Ishikawa (cell line): ENCODE measurements at regions not wholly inside any gene's neighbourhood (a gene's known extent, or its start where the extent isn't known, plus 50 kb on each side); places are given as distances from the start of the nearest gene placed in this dataset.

Experiments used
- CEBPB ChIP-seq: IDR thresholded peaks from 2 replicates; pipeline ENCODE4 v1.6.1; 2012
- CREB1 ChIP-seq: IDR thresholded peaks from 2 replicates; pipeline ENCODE4 v1.6.1; 2012; ENCODE audit warnings: low read depth
- EP300 ChIP-seq: IDR thresholded peaks from 2 replicates; pipeline ENCODE4 v1.6.1; 2012; ENCODE audit warnings: borderline replicate concordance
- FOXM1 ChIP-seq: IDR thresholded peaks from 2 replicates; pipeline ENCODE4 v1.6.1; 2012; ENCODE audit warnings: low read depth, borderline replicate concordance
- MAX ChIP-seq: IDR thresholded peaks from 2 replicates; pipeline ENCODE4 v1.6.1; 2012
- NFIC ChIP-seq: IDR thresholded peaks from 2 replicates; pipeline ENCODE4 v1.6.1; 2012
- RAD21 ChIP-seq: IDR thresholded peaks from 2 replicates; pipeline ENCODE4 v1.6.1; 2012; ENCODE audit warnings: low read depth
- TAF1 ChIP-seq: IDR thresholded peaks from 2 replicates; pipeline ENCODE4 v1.6.1; 2012; ENCODE audit warnings: low read depth, mild to moderate bottlenecking
- TEAD4 ChIP-seq: IDR thresholded peaks from 2 replicates; pipeline ENCODE4 v1.6.1; 2012
- YY1 ChIP-seq: IDR thresholded peaks from 2 replicates; pipeline ENCODE4 v1.6.1; 2012; ENCODE audit warnings: low read depth
- ZBTB7A ChIP-seq: IDR thresholded peaks from 2 replicates; pipeline ENCODE4 v1.6.1; 2012; ENCODE audit warnings: low read depth
- TF ChIP-seq, protein P1 (sequence below): IDR thresholded peaks from 2 replicates; pipeline ENCODE4 v1.6.1; 2012
- TF ChIP-seq, protein P2 (sequence below): IDR thresholded peaks from 2 replicates; pipeline ENCODE4 v1.6.1; 2012; ENCODE audit warnings: low read depth, mild to moderate bottlenecking

GRCh38 chr4:20087522-20087911, 164.2 kb upstream of the SLIT2 start:
- TF ChIP-seq YY1 = no peak
- no peak for TF ChIP-seq EP300
- TF ChIP-seq, protein P1, sequence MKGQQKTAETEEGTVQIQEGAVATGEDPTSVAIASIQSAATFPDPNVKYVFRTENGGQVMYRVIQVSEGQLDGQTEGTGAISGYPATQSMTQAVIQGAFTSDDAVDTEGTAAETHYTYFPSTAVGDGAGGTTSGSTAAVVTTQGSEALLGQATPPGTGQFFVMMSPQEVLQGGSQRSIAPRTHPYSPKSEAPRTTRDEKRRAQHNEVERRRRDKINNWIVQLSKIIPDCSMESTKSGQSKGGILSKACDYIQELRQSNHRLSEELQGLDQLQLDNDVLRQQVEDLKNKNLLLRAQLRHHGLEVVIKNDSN = no peak
- no peak for TF ChIP-seq TEAD4
- TF ChIP-seq RAD21 = no peak
- TF ChIP-seq ZBTB7A = no peak
- TF ChIP-seq MAX = no peak
- TF ChIP-seq CREB1 = no peak
- TF ChIP-seq NFIC = no peak
- TF ChIP-seq, protein P2, sequence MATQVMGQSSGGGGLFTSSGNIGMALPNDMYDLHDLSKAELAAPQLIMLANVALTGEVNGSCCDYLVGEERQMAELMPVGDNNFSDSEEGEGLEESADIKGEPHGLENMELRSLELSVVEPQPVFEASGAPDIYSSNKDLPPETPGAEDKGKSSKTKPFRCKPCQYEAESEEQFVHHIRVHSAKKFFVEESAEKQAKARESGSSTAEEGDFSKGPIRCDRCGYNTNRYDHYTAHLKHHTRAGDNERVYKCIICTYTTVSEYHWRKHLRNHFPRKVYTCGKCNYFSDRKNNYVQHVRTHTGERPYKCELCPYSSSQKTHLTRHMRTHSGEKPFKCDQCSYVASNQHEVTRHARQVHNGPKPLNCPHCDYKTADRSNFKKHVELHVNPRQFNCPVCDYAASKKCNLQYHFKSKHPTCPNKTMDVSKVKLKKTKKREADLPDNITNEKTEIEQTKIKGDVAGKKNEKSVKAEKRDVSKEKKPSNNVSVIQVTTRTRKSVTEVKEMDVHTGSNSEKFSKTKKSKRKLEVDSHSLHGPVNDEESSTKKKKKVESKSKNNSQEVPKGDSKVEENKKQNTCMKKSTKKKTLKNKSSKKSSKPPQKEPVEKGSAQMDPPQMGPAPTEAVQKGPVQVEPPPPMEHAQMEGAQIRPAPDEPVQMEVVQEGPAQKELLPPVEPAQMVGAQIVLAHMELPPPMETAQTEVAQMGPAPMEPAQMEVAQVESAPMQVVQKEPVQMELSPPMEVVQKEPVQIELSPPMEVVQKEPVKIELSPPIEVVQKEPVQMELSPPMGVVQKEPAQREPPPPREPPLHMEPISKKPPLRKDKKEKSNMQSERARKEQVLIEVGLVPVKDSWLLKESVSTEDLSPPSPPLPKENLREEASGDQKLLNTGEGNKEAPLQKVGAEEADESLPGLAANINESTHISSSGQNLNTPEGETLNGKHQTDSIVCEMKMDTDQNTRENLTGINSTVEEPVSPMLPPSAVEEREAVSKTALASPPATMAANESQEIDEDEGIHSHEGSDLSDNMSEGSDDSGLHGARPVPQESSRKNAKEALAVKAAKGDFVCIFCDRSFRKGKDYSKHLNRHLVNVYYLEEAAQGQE = no peak
- TF ChIP-seq TAF1 = no peak
- no peak for TF ChIP-seq CEBPB
- TF ChIP-seq FOXM1 = no peak
